Omental fat pad (tissue), 3 donors: ENCODE measurements at regions not wholly inside any gene's neighbourhood (a gene's known extent, or its start where the extent isn't known, plus 50 kb on each side); places are given as distances from the start of the nearest gene placed in this dataset.

Experiments used
- ATAC-seq: fragments of 150-250 bp; one replicate; pipeline ENCODE4 v1.9.1; 2016; ENCODE audit warnings: mild to moderate bottlenecking, moderate library complexity; ENCODE audit not compliant: low FRiP score
- DNase-seq: peaks from one replicate; pipeline ENCODE4 v3.0.0-alpha.2; 2019; ENCODE audit warnings: low spot score
- CTCF ChIP-seq, 3 donors: fragments of 450-650 bp; IDR thresholded peaks; one replicate each; pipeline ENCODE4 v1.5.1; 2016 to 2017; ENCODE audit warnings: antibody characterized with exemption in 3 of 3, mild to moderate bottlenecking in 3 of 3, moderate library complexity in 2 of 3

GRCh38 chr15:56804279-56804678, 71.0 kb upstream of the ZNF280D start:
- DNase-seq (no peak), ATAC-seq (no peak)
- TF ChIP-seq CTCF (IDR thresholded peaks at IDR 0.05), result no peak

- ATAC-seq (no peak), DNase-seq (no peak)
- TF ChIP-seq CTCF (IDR thresholded peaks at IDR 0.05), result no peak
Observed at GRCh38 chr15:56802161-56802560, 68.9 kb upstream of the ZNF280D start.

GRCh38 chr15:56798639-56799038, 65.3 kb upstream of the ZNF280D start:
- TF ChIP-seq CTCF (IDR thresholded peaks at IDR 0.05), result no peak
- ATAC-seq (no peak), DNase-seq (no peak)

GRCh38 chr15:56797720-56798275, 64.5 kb upstream of the ZNF280D start:
- ATAC-seq (no peak), DNase-seq (no peak)
- TF ChIP-seq CTCF (IDR thresholded peaks at IDR 0.05), result no peak

- no peak for DNase-seq
Observed at GRCh38 chr15:56795502-56795901, 62.2 kb upstream of the ZNF280D start.

GRCh38 chr15:56794553-56795329, 61.4 kb upstream of the ZNF280D start:
- ATAC-seq (peak; percentile 72), DNase-seq (no peak)
- TF ChIP-seq CTCF (IDR thresholded peaks at IDR 0.05), result no peak

More at GRCh38 chr15:56795502-56795901, 62.2 kb upstream of the ZNF280D start:
- no peak for TF ChIP-seq CTCF (IDR thresholded peaks at IDR 0.05)
- ATAC-seq, result no peak

- DNase-seq (no peak), ATAC-seq (no peak)
- TF ChIP-seq CTCF (IDR thresholded peaks at IDR 0.05), result no peak
Observed at GRCh38 chr15:56794165-56794552, 60.9 kb upstream of the ZNF280D start.
